ENCODE measurements at regions not wholly inside any gene's neighbourhood (a gene's known extent, or its start where the extent isn't known, plus 50 kb on each side); places are given as distances from the start of the nearest gene placed in this dataset.

GRCh38 chr3:104635872-104636580, 730.7 kb upstream of the ALCAM start:
- no peaks in the 10 kb centered on the region for H3K4me1 ChIP-seq
- no peak overlapping the region for H3K4me3 ChIP-seq
- no peak for DNase-seq (ENCODE audit: extremely low spot score in 2 of 2)
- intact Hi-C loops (cut with DNase I): no loop called here
- H3K9me3 ChIP-seq: no peaks in the 10 kb centered on the region
- H3K27ac ChIP-seq: no peak overlapping the region
- H3K27me3 ChIP-seq: no peaks in the 10 kb centered on the region
- TF ChIP-seq POLR2AphosphoS5 (IDR thresholded peaks at IDR 0.05; ENCODE audit: insufficient read depth in 1 of 2, low read depth in 1 of 2): no peak
- no peak for TF ChIP-seq POLR2A (IDR thresholded peaks at IDR 0.05)
- no peak for TF ChIP-seq CTCF (IDR thresholded peaks at IDR 0.05)
- no peaks in the 10 kb centered on the region for H3K36me3 ChIP-seq

- TF ChIP-seq POLR2A (IDR thresholded peaks at IDR 0.05) (no peak), POLR2AphosphoS5 (IDR thresholded peaks at IDR 0.05; ENCODE audit: insufficient read depth in 1 of 2, low read depth in 1 of 2) (no peak), CTCF (IDR thresholded peaks at IDR 0.05) (no peak)
- Histone ChIP-seq H3K4me1 (no peaks in the 10 kb centered on the region), H3K9me3 (no peaks in the 10 kb centered on the region), H3K36me3 (no peaks in the 10 kb centered on the region), H3K27me3 (no peaks in the 10 kb centered on the region), H3K4me3 (no peak overlapping the region), H3K27ac (no peak overlapping the region)
- DNase-seq (ENCODE audit: extremely low spot score in 2 of 2): no peak
- intact Hi-C loops (cut with DNase I): no loop called here
Observed at GRCh38 chr3:104642827-104643226, 723.9 kb upstream of the ALCAM start.

GRCh38 chr3:104646196-104646595, 720.5 kb upstream of the ALCAM start:
- no peak for DNase-seq (ENCODE audit: extremely low spot score in 2 of 2)
- Histone ChIP-seq H3K36me3 (no peaks in the 10 kb centered on the region), H3K4me3 (no peak overlapping the region), H3K9me3 (no peaks in the 10 kb centered on the region), H3K27me3 (no peaks in the 10 kb centered on the region), H3K27ac (no peak overlapping the region), H3K4me1 (no peaks in the 10 kb centered on the region)
- TF ChIP-seq CTCF (IDR thresholded peaks at IDR 0.05) (no peak), POLR2AphosphoS5 (IDR thresholded peaks at IDR 0.05; ENCODE audit: insufficient read depth in 1 of 2, low read depth in 1 of 2) (no peak), POLR2A (IDR thresholded peaks at IDR 0.05) (no peak)
- intact Hi-C loops (cut with DNase I): no loop called here

- intact Hi-C loops (cut with DNase I): no loop called here
- Histone ChIP-seq H3K9me3 (no peaks in the 10 kb centered on the region), H3K36me3 (no peaks in the 10 kb centered on the region), H3K4me3 (no peak overlapping the region), H3K4me1 (no peaks in the 10 kb centered on the region), H3K27ac (no peak overlapping the region), H3K27me3 (no peaks in the 10 kb centered on the region)
- no peak for TF ChIP-seq POLR2A (IDR thresholded peaks at IDR 0.05)
- no peak for TF ChIP-seq POLR2AphosphoS5 (IDR thresholded peaks at IDR 0.05; ENCODE audit: insufficient read depth in 1 of 2, low read depth in 1 of 2)
- TF ChIP-seq CTCF (IDR thresholded peaks at IDR 0.05): no peak
- no peak for DNase-seq (ENCODE audit: extremely low spot score in 2 of 2)
Observed at GRCh38 chr3:104648823-104649222, 717.9 kb upstream of the ALCAM start.

GRCh38 chr3:104669083-104669482, 697.6 kb upstream of the ALCAM start:
- Histone ChIP-seq H3K9me3 (no peaks in the 10 kb centered on the region), H3K27ac (no peak overlapping the region), H3K27me3 (no peaks in the 10 kb centered on the region), H3K36me3 (no peaks in the 10 kb centered on the region), H3K4me1 (no peaks in the 10 kb centered on the region), H3K4me3 (no peak overlapping the region)
- intact Hi-C loops (cut with DNase I): no loop called here
- no peak for TF ChIP-seq POLR2AphosphoS5 (IDR thresholded peaks at IDR 0.05; ENCODE audit: insufficient read depth in 1 of 2, low read depth in 1 of 2)
- no peak for TF ChIP-seq POLR2A (IDR thresholded peaks at IDR 0.05)
- no peak for DNase-seq (ENCODE audit: extremely low spot score in 2 of 2)
